Stomach smooth muscle (tissue), 2 donors: ENCODE measurements at regions not wholly inside any gene's neighbourhood (a gene's known extent, or its start where the extent isn't known, plus 50 kb on each side); places are given as distances from the start of the nearest gene placed in this dataset.

Experiments
- H3K27ac ChIP-seq: one replicate; pipeline ENCODE4 v1.7.0; 2013; ENCODE audit warnings: mild to moderate bottlenecking, low read length, inconsistent platforms
- H3K27me3 ChIP-seq, 2 donors: one replicate each; pipeline ENCODE4 v1.7.0; 2013; ENCODE audit warnings: low read length in 2 of 2; ENCODE audit not compliant: insufficient read depth in 2 of 2, control insufficient read depth in 1 of 2
- H3K36me3 ChIP-seq, 2 donors: one replicate each; pipeline ENCODE4 v1.7.0; 2013; ENCODE audit warnings: low read length in 2 of 2; ENCODE audit not compliant: control insufficient read depth in 2 of 2, insufficient read depth in 2 of 2
- H3K4me1 ChIP-seq: one replicate; pipeline ENCODE4 v1.7.0; 2013; ENCODE audit warnings: low read length; ENCODE audit not compliant: control insufficient read depth, insufficient read depth
- H3K4me3 ChIP-seq, 2 donors: one replicate each; pipeline ENCODE4 v1.7.0; 2013; ENCODE audit warnings: low read length in 2 of 2
- H3K9ac ChIP-seq, 2 donors: one replicate each; pipeline ENCODE4 v1.7.0; 2013; ENCODE audit warnings: low read length in 2 of 2, mild to moderate bottlenecking in 1 of 2
- H3K9me3 ChIP-seq, 2 donors: one replicate each; pipeline ENCODE4 v1.7.0; 2013; ENCODE audit warnings: low read length in 2 of 2; ENCODE audit not compliant: control insufficient read depth in 2 of 2
- donor health status: healthy.
- donor health status: Pancreatic carcinoma.

GRCh38 chr20:10990625-10991382 lies 317.0 kb upstream of the JAG1 start:
- H3K36me3 ChIP-seq = no peaks in the 10 kb centered on the region
- H3K9ac ChIP-seq = no peak overlapping the region
- H3K27me3 ChIP-seq = no peaks in the 10 kb centered on the region
- no peak overlapping the region for H3K27ac ChIP-seq
- H3K4me1 ChIP-seq = no peaks in the 10 kb centered on the region
- H3K4me3 ChIP-seq = no peak overlapping the region
- no peaks in the 10 kb centered on the region for H3K9me3 ChIP-seq

- Histone ChIP-seq H3K36me3 (no peaks in the 10 kb centered on the region), H3K27ac (no peak overlapping the region), H3K4me1 (no peaks in the 10 kb centered on the region), H3K9ac (no peak overlapping the region), H3K27me3 (no peaks in the 10 kb centered on the region), H3K4me3 (no peak overlapping the region), H3K9me3 (no peaks in the 10 kb centered on the region)
These were observed 318.9 kb upstream of the JAG1 start for GRCh38 chr20:10992731-10993130.

- Histone ChIP-seq H3K4me1 (no peaks in the 10 kb centered on the region), H3K27ac (no peak overlapping the region), H3K4me3 (no peak overlapping the region), H3K9me3 (no peaks in the 10 kb centered on the region), H3K36me3 (no peaks in the 10 kb centered on the region), H3K27me3 (no peaks in the 10 kb centered on the region), H3K9ac (no peak overlapping the region)
These were observed 321.3 kb upstream of the JAG1 start for GRCh38 chr20:10994991-10995700.

- Histone ChIP-seq H3K9me3 (no peaks in the 10 kb centered on the region), H3K4me3 (no peak overlapping the region), H3K9ac (no peak overlapping the region), H3K4me1 (no peaks in the 10 kb centered on the region), H3K27me3 (no peaks in the 10 kb centered on the region), H3K27ac (no peak overlapping the region), H3K36me3 (no peaks in the 10 kb centered on the region)
These were observed 324.7 kb upstream of the JAG1 start for GRCh38 chr20:10998476-10998875.

- H3K4me3 ChIP-seq = no peak overlapping the region
- H3K27ac ChIP-seq = no peak overlapping the region
- no peaks in the 10 kb centered on the region for H3K4me1 ChIP-seq
- no peak overlapping the region for H3K9ac ChIP-seq
- H3K9me3 ChIP-seq = no peaks in the 10 kb centered on the region
- no peaks in the 10 kb centered on the region for H3K27me3 ChIP-seq
- H3K36me3 ChIP-seq = no peaks in the 10 kb centered on the region
These were observed 326.6 kb upstream of the JAG1 start for GRCh38 chr20:11000416-11000815.

GRCh38 chr20:11001302-11001701 lies 327.5 kb upstream of the JAG1 start:
- no peak overlapping the region for H3K4me3 ChIP-seq
- no peak overlapping the region for H3K27ac ChIP-seq
- no peaks in the 10 kb centered on the region for H3K27me3 ChIP-seq
- H3K36me3 ChIP-seq = no peaks in the 10 kb centered on the region
- no peaks in the 10 kb centered on the region for H3K4me1 ChIP-seq
- H3K9me3 ChIP-seq = no peaks in the 10 kb centered on the region
- no peak overlapping the region for H3K9ac ChIP-seq

GRCh38 chr20:11001764-11002540 lies 328.2 kb upstream of the JAG1 start:
- H3K27me3 ChIP-seq = no peaks in the 10 kb centered on the region
- H3K4me3 ChIP-seq = no peak overlapping the region
- no peak overlapping the region for H3K27ac ChIP-seq
- H3K36me3 ChIP-seq = no peaks in the 10 kb centered on the region
- H3K4me1 ChIP-seq = no peaks in the 10 kb centered on the region
- no peak overlapping the region for H3K9ac ChIP-seq
- H3K9me3 ChIP-seq = peaks cover 0 to 2% of the 10 kb centered on the region in 2 donors

- H3K9me3 ChIP-seq = peaks cover 0 to 3% of the 10 kb centered on the region in 2 donors
- H3K4me3 ChIP-seq = no peak overlapping the region
- no peak overlapping the region for H3K27ac ChIP-seq
- H3K27me3 ChIP-seq = no peaks in the 10 kb centered on the region
- H3K36me3 ChIP-seq = no peaks in the 10 kb centered on the region
- no peak overlapping the region for H3K9ac ChIP-seq
- H3K4me1 ChIP-seq = no peaks in the 10 kb centered on the region
These were observed 329.5 kb upstream of the JAG1 start for GRCh38 chr20:11003341-11003740.

GRCh38 chr20:11008444-11009033 lies 334.7 kb upstream of the JAG1 start:
- Histone ChIP-seq H3K4me1 (no peaks in the 10 kb centered on the region), H3K4me3 (peak overlapping the region in 1 of 2 donors; percentile 43), H3K9ac (no peak overlapping the region), H3K36me3 (no peaks in the 10 kb centered on the region), H3K27me3 (no peaks in the 10 kb centered on the region), H3K9me3 (peaks cover 0 to 3% of the 10 kb centered on the region in 2 donors), H3K27ac (no peak overlapping the region)

- H3K36me3 ChIP-seq = no peaks in the 10 kb centered on the region
- H3K27ac ChIP-seq = no peak overlapping the region
- H3K9me3 ChIP-seq = peaks cover 0 to 3% of the 10 kb centered on the region in 2 donors
- H3K27me3 ChIP-seq = no peaks in the 10 kb centered on the region
- no peaks in the 10 kb centered on the region for H3K4me1 ChIP-seq
- H3K9ac ChIP-seq = no peak overlapping the region
- H3K4me3 ChIP-seq = no peak overlapping the region
These were observed 337.9 kb upstream of the JAG1 start for GRCh38 chr20:11011653-11012052.
